Panc1 (cell line): ENCODE measurements at regions not wholly inside any gene's neighbourhood (a gene's known extent, or its start where the extent isn't known, plus 50 kb on each side); places are given as distances from the start of the nearest gene placed in this dataset.

ENCODE experiments used
- ATAC-seq: fragments of 200-7000 bp; cut with Tn5 transposase; 2 replicates; pipeline ENCODE4 v1.9.1; 2020; ENCODE audit warnings: mild to moderate bottlenecking, moderate library complexity
- BruUV-seq: library from RNA; stranded (reverse); fragments of 400-500 nt; replicated peaks from 2 replicates; lab custom pipeline; 2021; lab: Mats Ljungman, UMichigan
- CTCF ChIA-PET: fragments of 300-600 bp; sonication (Branson Sonifier 250); formaldehyde crosslinking; loops from one replicate; lab custom pipeline; 2022; ENCODE audit warnings: antibody characterized with exemption; lab: Charles Lee
- POLR2A ChIA-PET: fragments of 300-600 bp; sonication (Branson Sonifier 250); formaldehyde crosslinking; loops from one replicate; lab custom pipeline; 2022; ENCODE audit warnings: antibody characterized with exemption; lab: Charles Lee
- DNase-seq: peaks from one replicate; pipeline ENCODE4 v3.0.0-alpha.2; 2010; ENCODE audit warnings: low read depth, low spot score
- H3K27ac ChIP-seq: 2 replicates; pipeline ENCODE4 v1.5.1; 2011; ENCODE audit warnings: mild to moderate bottlenecking, low read length, inconsistent platforms
- H3K27me3 ChIP-seq: fragments of 200-500 bp; sonication (Bioruptor generic); 2 replicates; pipeline ENCODE4 v1.6.0; 2014; ENCODE audit warnings: low read length, inconsistent platforms; ENCODE audit not compliant: control insufficient read depth, insufficient read depth
- H3K36me3 ChIP-seq: fragments of 200-500 bp; sonication (Bioruptor generic); 2 replicates; pipeline ENCODE4 v1.5.1; 2014; ENCODE audit warnings: inconsistent platforms, mild to moderate bottlenecking, low read length, moderate library complexity; ENCODE audit not compliant: control insufficient read depth, insufficient read depth
- H3K4me1 ChIP-seq: 2 replicates; pipeline ENCODE4 v1.5.1; 2011; ENCODE audit warnings: inconsistent platforms, mild to moderate bottlenecking, low read length, moderate library complexity; ENCODE audit not compliant: control insufficient read depth, insufficient read depth
- H3K4me3 ChIP-seq, 2 experiments: 2 replicates each; pipeline ENCODE4 v1.5.1; 2011 to 2012; ENCODE audit warnings: low read depth in 2 of 2, low read length in 2 of 2, mild to moderate bottlenecking in 2 of 2, inconsistent platforms in 1 of 2, moderate library complexity in 1 of 2
- H3K9me3 ChIP-seq: fragments of 200-500 bp; sonication (Bioruptor generic); 2 replicates; pipeline ENCODE4 v1.5.1; 2014; ENCODE audit warnings: low read depth, mild to moderate bottlenecking, inconsistent platforms, low read length, moderate library complexity; ENCODE audit not compliant: control insufficient read depth, insufficient read depth
- POLR2AphosphoS5 ChIP-seq: IDR thresholded peaks from 2 replicates; pipeline ENCODE4 v1.6.1; 2012; ENCODE audit warnings: mild to moderate bottlenecking, low read depth, low read length, moderate library complexity
- SIN3A ChIP-seq: IDR thresholded peaks from 2 replicates; pipeline ENCODE4 v1.6.1; 2012; ENCODE audit warnings: low read depth, mild to moderate bottlenecking, low read length, moderate library complexity, borderline replicate concordance; ENCODE audit not compliant: insufficient read depth
- TCF7L2 ChIP-seq: IDR thresholded peaks from 2 replicates; pipeline ENCODE4 v1.6.1; 2011; ENCODE audit warnings: mild to moderate bottlenecking, low read depth, low read length, inconsistent platforms
- in situ Hi-C: cut with HindIII; loops from 2 replicates; pipeline ENCODE4 v1.10.0; 2016; ENCODE audit warnings: low sequenced_read_pairs, low pct_unique_long_range_greater_than_20kb
- intact Hi-C: fragments of 100-400 bp; cut with micrococcal nuclease; formaldehyde crosslinking; loops from one replicate; pipeline ENCODE4 v1.10.0; 2022; ENCODE audit not compliant: unreplicated experiment
- TF ChIP-seq, protein P1 (sequence below): fragments of 450-650 bp; IDR thresholded peaks from 2 replicates; pipeline ENCODE4 v1.5.1; 2017; ENCODE audit warnings: mild to moderate bottlenecking
- TF ChIP-seq, protein P2 (sequence below), 2 experiments: IDR thresholded peaks; 2 replicates each; pipeline ENCODE4 v1.6.1; 2011 to 2012; ENCODE audit warnings: low read depth in 2 of 2, control low read depth in 1 of 2, low read length in 1 of 2, mild to moderate bottlenecking in 1 of 2, moderate library complexity in 1 of 2; ENCODE audit not compliant: insufficient read depth in 1 of 2

DNA sequence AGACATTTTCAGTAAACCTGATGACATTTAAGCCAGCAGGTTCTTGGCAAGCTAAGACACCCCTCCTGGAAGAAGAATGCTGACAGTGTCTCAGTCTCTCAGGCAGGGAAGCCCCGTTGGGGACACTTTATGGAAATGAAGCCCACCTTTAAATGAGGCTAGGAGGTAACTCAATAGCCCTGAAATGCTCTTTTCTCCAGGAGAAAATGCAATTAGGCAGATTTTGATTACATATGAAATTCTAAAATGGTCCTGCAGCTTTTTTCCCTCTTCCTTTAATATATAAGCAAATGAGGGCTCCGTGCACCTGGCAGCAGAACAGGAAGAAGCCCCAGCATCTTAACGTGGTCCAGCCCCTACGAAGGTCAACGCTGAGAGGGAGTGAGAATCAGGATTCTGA is 65.8 kb upstream of the CHST15 start:
- ChIA-PET POLR2A (interaction anchor here (0.5 kb wide), 1 partner anchor 67 kb away, joined by 3 read pairs; no protein-coding TSS in a partner anchor), CTCF (interaction anchor here (0.9 kb wide), 1 partner anchor 12 kb away, joined by 5 read pairs; no protein-coding TSS in a partner anchor)
- Histone ChIP-seq H3K27me3 (no peaks in the 10 kb centered on the region), H3K27ac (no peak overlapping the region), H3K4me1 (peaks cover 22% of the 10 kb centered on the region), H3K4me3 (no peak overlapping the region), H3K9me3 (no peaks in the 10 kb centered on the region), H3K36me3 (no peaks in the 10 kb centered on the region)
- BruUV-seq = no TSS peak
- intact Hi-C loops = no loop called here
- in situ Hi-C loops = no loop called here
- no peak for TF ChIP-seq SIN3A
- TF ChIP-seq, protein P1, sequence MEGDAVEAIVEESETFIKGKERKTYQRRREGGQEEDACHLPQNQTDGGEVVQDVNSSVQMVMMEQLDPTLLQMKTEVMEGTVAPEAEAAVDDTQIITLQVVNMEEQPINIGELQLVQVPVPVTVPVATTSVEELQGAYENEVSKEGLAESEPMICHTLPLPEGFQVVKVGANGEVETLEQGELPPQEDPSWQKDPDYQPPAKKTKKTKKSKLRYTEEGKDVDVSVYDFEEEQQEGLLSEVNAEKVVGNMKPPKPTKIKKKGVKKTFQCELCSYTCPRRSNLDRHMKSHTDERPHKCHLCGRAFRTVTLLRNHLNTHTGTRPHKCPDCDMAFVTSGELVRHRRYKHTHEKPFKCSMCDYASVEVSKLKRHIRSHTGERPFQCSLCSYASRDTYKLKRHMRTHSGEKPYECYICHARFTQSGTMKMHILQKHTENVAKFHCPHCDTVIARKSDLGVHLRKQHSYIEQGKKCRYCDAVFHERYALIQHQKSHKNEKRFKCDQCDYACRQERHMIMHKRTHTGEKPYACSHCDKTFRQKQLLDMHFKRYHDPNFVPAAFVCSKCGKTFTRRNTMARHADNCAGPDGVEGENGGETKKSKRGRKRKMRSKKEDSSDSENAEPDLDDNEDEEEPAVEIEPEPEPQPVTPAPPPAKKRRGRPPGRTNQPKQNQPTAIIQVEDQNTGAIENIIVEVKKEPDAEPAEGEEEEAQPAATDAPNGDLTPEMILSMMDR = no peak
- no peak for TF ChIP-seq TCF7L2
- TF ChIP-seq, protein P2, sequence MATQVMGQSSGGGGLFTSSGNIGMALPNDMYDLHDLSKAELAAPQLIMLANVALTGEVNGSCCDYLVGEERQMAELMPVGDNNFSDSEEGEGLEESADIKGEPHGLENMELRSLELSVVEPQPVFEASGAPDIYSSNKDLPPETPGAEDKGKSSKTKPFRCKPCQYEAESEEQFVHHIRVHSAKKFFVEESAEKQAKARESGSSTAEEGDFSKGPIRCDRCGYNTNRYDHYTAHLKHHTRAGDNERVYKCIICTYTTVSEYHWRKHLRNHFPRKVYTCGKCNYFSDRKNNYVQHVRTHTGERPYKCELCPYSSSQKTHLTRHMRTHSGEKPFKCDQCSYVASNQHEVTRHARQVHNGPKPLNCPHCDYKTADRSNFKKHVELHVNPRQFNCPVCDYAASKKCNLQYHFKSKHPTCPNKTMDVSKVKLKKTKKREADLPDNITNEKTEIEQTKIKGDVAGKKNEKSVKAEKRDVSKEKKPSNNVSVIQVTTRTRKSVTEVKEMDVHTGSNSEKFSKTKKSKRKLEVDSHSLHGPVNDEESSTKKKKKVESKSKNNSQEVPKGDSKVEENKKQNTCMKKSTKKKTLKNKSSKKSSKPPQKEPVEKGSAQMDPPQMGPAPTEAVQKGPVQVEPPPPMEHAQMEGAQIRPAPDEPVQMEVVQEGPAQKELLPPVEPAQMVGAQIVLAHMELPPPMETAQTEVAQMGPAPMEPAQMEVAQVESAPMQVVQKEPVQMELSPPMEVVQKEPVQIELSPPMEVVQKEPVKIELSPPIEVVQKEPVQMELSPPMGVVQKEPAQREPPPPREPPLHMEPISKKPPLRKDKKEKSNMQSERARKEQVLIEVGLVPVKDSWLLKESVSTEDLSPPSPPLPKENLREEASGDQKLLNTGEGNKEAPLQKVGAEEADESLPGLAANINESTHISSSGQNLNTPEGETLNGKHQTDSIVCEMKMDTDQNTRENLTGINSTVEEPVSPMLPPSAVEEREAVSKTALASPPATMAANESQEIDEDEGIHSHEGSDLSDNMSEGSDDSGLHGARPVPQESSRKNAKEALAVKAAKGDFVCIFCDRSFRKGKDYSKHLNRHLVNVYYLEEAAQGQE (IDR thresholded peaks at IDR 0.05; ENCODE audit: insufficient read depth in 1 of 2, low read depth in 2 of 2, low read length in 1 of 2) = no peak
- TF ChIP-seq POLR2AphosphoS5 = no peak
- no peak for DNase-seq
- ATAC-seq = no peak

DNA sequence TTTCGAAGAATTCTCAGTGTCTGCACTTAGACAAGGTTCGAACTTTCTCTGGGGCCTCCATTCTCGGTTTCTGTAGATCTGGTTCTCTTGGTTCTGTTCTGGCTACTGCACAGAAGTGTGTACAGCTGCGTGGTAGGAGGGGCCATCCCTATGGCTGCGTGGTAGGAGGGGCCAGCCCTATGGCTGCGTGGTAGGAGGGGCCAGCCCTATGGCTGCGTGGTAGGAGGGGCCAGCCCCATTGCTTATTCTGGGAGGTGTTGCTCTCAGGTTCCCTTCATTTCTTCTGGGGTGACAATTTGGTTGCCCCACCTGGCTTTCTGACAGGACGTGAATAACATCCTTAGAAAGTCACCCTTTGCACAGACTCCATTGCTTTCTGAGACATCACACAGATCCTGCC is 65.2 kb upstream of the CHST15 start:
- in situ Hi-C loops = no loop called here
- POLR2A ChIA-PET = interaction anchor here (0.6 kb wide), 1 partner anchor 138 kb away, joined by 3 read pairs; no protein-coding TSS in a partner anchor
- CTCF ChIA-PET = interaction anchor here (0.9 kb wide), 1 partner anchor 11 kb away, joined by 5 read pairs; no protein-coding TSS in a partner anchor
- Histone ChIP-seq H3K36me3 (no peaks in the 10 kb centered on the region), H3K4me3 (no peak overlapping the region), H3K4me1 (peaks cover 27% of the 10 kb centered on the region), H3K9me3 (no peaks in the 10 kb centered on the region), H3K27me3 (no peaks in the 10 kb centered on the region), H3K27ac (no peak overlapping the region)
- no peak for TF ChIP-seq TCF7L2
- no peak for TF ChIP-seq SIN3A
- TF ChIP-seq, protein P1 = no peak
- no peak for TF ChIP-seq POLR2AphosphoS5
- TF ChIP-seq, protein P2 (IDR thresholded peaks at IDR 0.05; ENCODE audit: insufficient read depth in 1 of 2, low read depth in 2 of 2, low read length in 1 of 2) = no peak
- no peak for ATAC-seq
- no peak for DNase-seq
- intact Hi-C loops = no loop called here
- BruUV-seq = no TSS peak
